Liver (tissue), 7 donors: ENCODE measurements at regions not wholly inside any gene's neighbourhood (a gene's known extent, or its start where the extent isn't known, plus 50 kb on each side); places are given as distances from the start of the nearest gene placed in this dataset.

ENCODE experiments used
- DNase-seq: peaks from one replicate; pipeline ENCODE4 v3.0.0-alpha.2; 2017; ENCODE audit warnings: low spot score
- H3K27ac ChIP-seq, 2 donors: one replicate each; pipeline ENCODE4 v1.7.0; 2013; ENCODE audit warnings: inconsistent platforms in 2 of 2, low read length in 2 of 2, control low read depth in 1 of 2, low read depth in 1 of 2, mild to moderate bottlenecking in 1 of 2
- H3K27me3 ChIP-seq, 4 donors: one replicate each; pipeline versions ENCODE4 v1.6.1 to v1.7.0; 2013; ENCODE audit warnings: low read length in 3 of 4, inconsistent platforms in 1 of 4, mild to moderate bottlenecking in 1 of 4, moderate library complexity in 1 of 4; ENCODE audit not compliant: control insufficient read depth in 4 of 4, insufficient read depth in 4 of 4
- H3K36me3 ChIP-seq, 4 donors: one replicate each; pipeline versions ENCODE4 v1.6.1 to v1.7.0; 2013; ENCODE audit warnings: low read length in 3 of 4, mild to moderate bottlenecking in 3 of 4, low read depth in 1 of 4, moderate library complexity in 1 of 4; ENCODE audit not compliant: control insufficient read depth in 4 of 4, insufficient read depth in 3 of 4
- H3K4me1 ChIP-seq, 4 donors: one replicate each; pipeline versions ENCODE4 v1.6.1 to v1.7.0; 2013; ENCODE audit warnings: low read length in 3 of 4, mild to moderate bottlenecking in 3 of 4, moderate library complexity in 1 of 4; ENCODE audit not compliant: control insufficient read depth in 4 of 4, insufficient read depth in 4 of 4
- H3K4me3 ChIP-seq, 3 donors: one replicate each; pipeline versions ENCODE4 v1.6.1 to v1.7.0; 2013; ENCODE audit warnings: low read length in 3 of 3, control low read depth in 1 of 3, low read depth in 1 of 3, mild to moderate bottlenecking in 1 of 3
- H3K9ac ChIP-seq, 2 donors: one replicate each; pipeline ENCODE4 v1.7.0; 2013; ENCODE audit warnings: low read length in 2 of 2, mild to moderate bottlenecking in 2 of 2, moderate library complexity in 2 of 2, control low read depth in 1 of 2, low read depth in 1 of 2
- H3K9me3 ChIP-seq, 4 donors: one replicate each; pipeline versions ENCODE4 v1.6.1 to v1.7.0; 2013; ENCODE audit warnings: low read length in 3 of 4; ENCODE audit not compliant: control insufficient read depth in 4 of 4
- FOXA2 ChIP-seq: IDR thresholded peaks from 2 replicates; pipeline ENCODE4 v1.6.1; 2016; ENCODE audit warnings: antibody characterized with exemption
- GABPA ChIP-seq, 2 donors: IDR thresholded peaks in 1 of 2; conservative IDR thresholded peaks in 1 of 2; 2 replicates each; pipeline ENCODE4 v1.6.1; 2016; ENCODE audit warnings: antibody characterized with exemption in 2 of 2, mild to moderate bottlenecking in 1 of 2, moderate library complexity in 1 of 2
- HNF4A ChIP-seq, 2 donors: conservative IDR thresholded peaks; 2 replicates each; pipeline ENCODE4 v1.6.1; 2016; ENCODE audit warnings: antibody characterized with exemption in 2 of 2, mild to moderate bottlenecking in 2 of 2
- HNF4G ChIP-seq: IDR thresholded peaks from 2 replicates; pipeline ENCODE4 v1.6.1; 2016; ENCODE audit warnings: antibody characterized with exemption
- JUND ChIP-seq, 2 donors: IDR thresholded peaks; 2 replicates each; pipeline ENCODE4 v1.6.1; 2016; ENCODE audit warnings: antibody characterized with exemption in 2 of 2
- NR2F2 ChIP-seq: IDR thresholded peaks from 2 replicates; pipeline ENCODE4 v1.6.1; 2016; ENCODE audit warnings: antibody characterized with exemption
- RAD21 ChIP-seq, 2 donors: IDR thresholded peaks; 2 replicates each; pipeline ENCODE4 v1.6.1; 2016; ENCODE audit warnings: antibody characterized with exemption in 2 of 2, mild to moderate bottlenecking in 2 of 2
- REST ChIP-seq: IDR thresholded peaks from 2 replicates; pipeline ENCODE4 v1.6.1; 2016; ENCODE audit warnings: antibody characterized with exemption, mild to moderate bottlenecking
- RXRA ChIP-seq, 2 donors: IDR thresholded peaks; 2 replicates each; pipeline ENCODE4 v1.6.1; 2017 to 2018; ENCODE audit warnings: antibody characterized with exemption in 2 of 2, mild to moderate bottlenecking in 1 of 2
- TAF1 ChIP-seq: conservative IDR thresholded peaks from 2 replicates; pipeline ENCODE4 v1.6.1; 2016; ENCODE audit warnings: antibody characterized with exemption, mild to moderate bottlenecking
- YY1 ChIP-seq: IDR thresholded peaks from 2 replicates; pipeline ENCODE4 v1.6.1; 2016; ENCODE audit warnings: antibody characterized with exemption, mild to moderate bottlenecking
- WGBS: extraction: QIAGEN DNeasy Blood & Tissue Kit; methylation state at CpG from one replicate; pipeline ENCODE4 v1.1.7; 2013; 5-methylcytosine and 5-hydroxymethylcytosine counted together
- TF ChIP-seq, protein P1 (sequence below): IDR thresholded peaks from 2 replicates; pipeline ENCODE4 v1.6.1; 2016; ENCODE audit warnings: antibody characterized with exemption
- donor health status: healthy.
- donor health status: healthy.
- donor health status: healthy.
- donor health status: healthy.

- no peaks in the 10 kb centered on the region for H3K36me3 ChIP-seq
- no peak overlapping the region for H3K9ac ChIP-seq
- no peak overlapping the region for H3K4me3 ChIP-seq
- no peak for TF ChIP-seq RAD21 (IDR thresholded peaks at IDR 0.05)
- no peak for TF ChIP-seq HNF4A (conservative IDR thresholded peaks at IDR 0.05)
- no peak for TF ChIP-seq HNF4G
- no peak for TF ChIP-seq TAF1
- no peak for TF ChIP-seq FOXA2
- TF ChIP-seq YY1, result no peak
- no peak for TF ChIP-seq RXRA (IDR thresholded peaks at IDR 0.05)
- no peak for TF ChIP-seq REST
- TF ChIP-seq GABPA (IDR thresholded peaks at IDR 0.05 in 1 of 2, conservative IDR thresholded peaks at IDR 0.05 in 1 of 2), result no peak
- H3K4me1 ChIP-seq, result no peaks in the 10 kb centered on the region
- 86% methylated on average over 7 of the region's 7 CpGs for WGBS
- H3K27ac ChIP-seq, result no peak overlapping the region
- no peaks in the 10 kb centered on the region for H3K9me3 ChIP-seq
- peaks cover 0 to 4% (median under 1%) of the 10 kb centered on the region in 4 donors for H3K27me3 ChIP-seq
- no peak for DNase-seq
Measured at GRCh38 chr7:28323833-28324232, 88.5 kb upstream of the CREB5 start.

GRCh38 chr7:28328146-28328545 is 84.2 kb upstream of the CREB5 start:
- TF ChIP-seq YY1 (no peak), NR2F2 (no peak), JUND (IDR thresholded peaks at IDR 0.05) (no peak), REST (no peak)
- TF ChIP-seq, protein P1, sequence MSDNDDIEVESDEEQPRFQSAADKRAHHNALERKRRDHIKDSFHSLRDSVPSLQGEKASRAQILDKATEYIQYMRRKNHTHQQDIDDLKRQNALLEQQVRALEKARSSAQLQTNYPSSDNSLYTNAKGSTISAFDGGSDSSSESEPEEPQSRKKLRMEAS, result no peak
- Histone ChIP-seq H3K9ac (no peak overlapping the region), H3K9me3 (no peaks in the 10 kb centered on the region), H3K4me1 (no peaks in the 10 kb centered on the region), H3K4me3 (no peak overlapping the region), H3K36me3 (no peaks in the 10 kb centered on the region), H3K27ac (no peak overlapping the region), H3K27me3 (peaks cover 0 to 2% (median 0%) of the 10 kb centered on the region in 4 donors)
- DNase-seq, result no peak
- WGBS, result 69% methylated on average over 2 of the region's 2 CpGs
